Suprapubic skin (tissue), 4 donors: ENCODE measurements at regions not wholly inside any gene's neighbourhood (a gene's known extent, or its start where the extent isn't known, plus 50 kb on each side); places are given as distances from the start of the nearest gene placed in this dataset.

ENCODE experiments used
- DNase-seq, 2 donors: peaks; one replicate each; pipeline ENCODE4 v3.0.0-alpha.2; 2019; ENCODE audit warnings: low spot score in 2 of 2
- H3K27ac ChIP-seq: fragments of 200-600 bp; sonication (generic); one replicate; pipeline ENCODE4 v1.5.1; 2019
- H3K27me3 ChIP-seq: fragments of 200-600 bp; sonication (generic); one replicate; pipeline ENCODE4 v1.5.1; 2019
- H3K36me3 ChIP-seq: fragments of 200-600 bp; sonication (generic); one replicate; pipeline ENCODE4 v1.5.1; 2019
- H3K4me1 ChIP-seq: fragments of 200-600 bp; sonication (generic); one replicate; pipeline ENCODE4 v1.5.1; 2019
- H3K4me3 ChIP-seq: fragments of 200-600 bp; sonication (generic); one replicate; pipeline ENCODE4 v1.5.1; 2019; ENCODE audit warnings: mild to moderate bottlenecking
- H3K9me3 ChIP-seq: fragments of 200-600 bp; sonication (generic); one replicate; pipeline ENCODE4 v1.5.1; 2019
- CTCF ChIP-seq, 2 donors: fragments of 200-600 bp in 1 of 2; fragments of 450-650 bp in 1 of 2; sonication (generic) in 1 of 2; IDR thresholded peaks; one replicate each; pipeline ENCODE4 v1.5.1; 2016 to 2019; ENCODE audit warnings: antibody characterized with exemption in 2 of 2, mild to moderate bottlenecking in 1 of 2, moderate library complexity in 1 of 2
- EP300 ChIP-seq: sonication (generic); formaldehyde crosslinking; IDR thresholded peaks from one replicate; pipeline ENCODE4 v1.6.1; 2017; ENCODE audit warnings: antibody characterized with exemption
- POLR2A ChIP-seq, 2 donors: fragments of 450-650 bp; IDR thresholded peaks; one replicate each; pipeline ENCODE4 v1.6.1; 2017; ENCODE audit warnings: antibody characterized with exemption in 2 of 2, mild to moderate bottlenecking in 2 of 2, moderate library complexity in 2 of 2
- POLR2AphosphoS5 ChIP-seq, 3 donors: sonication (generic); formaldehyde crosslinking; IDR thresholded peaks; one replicate each; pipeline ENCODE4 v1.6.1; 2017; ENCODE audit warnings: antibody characterized with exemption in 3 of 3
- WGBS: methylation state at CpG from one replicate; pipeline ENCODE4 v1.1.5; 2018; 5-methylcytosine and 5-hydroxymethylcytosine counted together

GRCh38 chr11:109789901-109790300, 303.3 kb upstream of the ZC3H12C start:
- H3K36me3 ChIP-seq = no peaks in the 10 kb centered on the region
- H3K4me1 ChIP-seq = no peaks in the 10 kb centered on the region
- no peak overlapping the region for H3K27ac ChIP-seq

GRCh38 chr11:109791337-109791736, 301.9 kb upstream of the ZC3H12C start:
- no peaks in the 10 kb centered on the region for H3K27me3 ChIP-seq
- H3K4me3 ChIP-seq = no peak overlapping the region
- no peak overlapping the region for H3K27ac ChIP-seq
- TF ChIP-seq EP300 (no peak), CTCF (IDR thresholded peaks at IDR 0.05) (no peak), POLR2AphosphoS5 (IDR thresholded peaks at IDR 0.05) (no peak)
- H3K36me3 ChIP-seq = no peaks in the 10 kb centered on the region
- DNase-seq = no peak
- H3K9me3 ChIP-seq = no peaks in the 10 kb centered on the region
- no peaks in the 10 kb centered on the region for H3K4me1 ChIP-seq
- 89% methylated on average over 2 of the region's 2 CpGs for WGBS

More at GRCh38 chr11:109789901-109790300, 303.3 kb upstream of the ZC3H12C start:
- DNase-seq = no peak
- TF ChIP-seq POLR2A (IDR thresholded peaks at IDR 0.05) = no peak
- H3K9me3 ChIP-seq = no peaks in the 10 kb centered on the region
- no peaks in the 10 kb centered on the region for H3K27me3 ChIP-seq
- 49% methylated on average over 1 of the region's 1 CpG for WGBS
- no peak overlapping the region for H3K4me3 ChIP-seq

GRCh38 chr11:109794501-109794900, 298.7 kb upstream of the ZC3H12C start:
- Histone ChIP-seq H3K27me3 (no peaks in the 10 kb centered on the region), H3K4me3 (no peak overlapping the region), H3K9me3 (no peaks in the 10 kb centered on the region), H3K36me3 (no peaks in the 10 kb centered on the region), H3K4me1 (no peaks in the 10 kb centered on the region), H3K27ac (no peak overlapping the region)
- no peak for TF ChIP-seq CTCF (IDR thresholded peaks at IDR 0.05)
- TF ChIP-seq EP300 = no peak
- no peak for TF ChIP-seq POLR2AphosphoS5 (IDR thresholded peaks at IDR 0.05)
- TF ChIP-seq POLR2A (IDR thresholded peaks at IDR 0.05) = no peak
- no peak for DNase-seq
- 60% methylated on average over 3 of the region's 3 CpGs for WGBS

- no peak for DNase-seq
- WGBS = 88% methylated on average over 4 of the region's 4 CpGs
Observed at GRCh38 chr11:109795234-109795633, 298.0 kb upstream of the ZC3H12C start.

GRCh38 chr11:109796253-109796652, 296.9 kb upstream of the ZC3H12C start:
- Histone ChIP-seq H3K36me3 (no peaks in the 10 kb centered on the region), H3K4me1 (no peaks in the 10 kb centered on the region), H3K9me3 (no peaks in the 10 kb centered on the region), H3K4me3 (no peak overlapping the region), H3K27ac (no peak overlapping the region), H3K27me3 (no peaks in the 10 kb centered on the region)
- 54% methylated on average over 2 of the region's 2 CpGs for WGBS
- no peak for DNase-seq
- no peak for TF ChIP-seq CTCF (IDR thresholded peaks at IDR 0.05)
- no peak for TF ChIP-seq POLR2AphosphoS5 (IDR thresholded peaks at IDR 0.05)
- TF ChIP-seq POLR2A (IDR thresholded peaks at IDR 0.05) = no peak
- TF ChIP-seq EP300 = no peak

More at GRCh38 chr11:109795234-109795633, 298.0 kb upstream of the ZC3H12C start:
- Histone ChIP-seq H3K27ac (no peak overlapping the region), H3K36me3 (no peaks in the 10 kb centered on the region), H3K27me3 (no peaks in the 10 kb centered on the region), H3K4me3 (no peak overlapping the region), H3K9me3 (no peaks in the 10 kb centered on the region), H3K4me1 (no peaks in the 10 kb centered on the region)
- TF ChIP-seq EP300 (no peak), CTCF (IDR thresholded peaks at IDR 0.05) (no peak), POLR2AphosphoS5 (IDR thresholded peaks at IDR 0.05) (no peak), POLR2A (IDR thresholded peaks at IDR 0.05) (no peak)

- TF ChIP-seq CTCF (IDR thresholded peaks at IDR 0.05) (no peak), EP300 (no peak), POLR2A (IDR thresholded peaks at IDR 0.05) (no peak), POLR2AphosphoS5 (IDR thresholded peaks at IDR 0.05) (no peak)
- H3K36me3 ChIP-seq = no peaks in the 10 kb centered on the region
- H3K27me3 ChIP-seq = no peaks in the 10 kb centered on the region
- no peaks in the 10 kb centered on the region for H3K4me1 ChIP-seq
- 44% methylated on average over 1 of the region's 1 CpG for WGBS
- no peak overlapping the region for H3K27ac ChIP-seq
- no peak for DNase-seq
- no peaks in the 10 kb centered on the region for H3K9me3 ChIP-seq
- no peak overlapping the region for H3K4me3 ChIP-seq
Observed at GRCh38 chr11:109798521-109798920, 294.7 kb upstream of the ZC3H12C start.
